Endothelial cell of umbilical vein (primary cell): ENCODE measurements at regions not wholly inside any gene's neighbourhood (a gene's known extent, or its start where the extent isn't known, plus 50 kb on each side); places are given as distances from the start of the nearest gene placed in this dataset. TPM values are rescaled to one million over a fixed set of nuclear protein-coding genes. Genes with fewer than 3 reads are reported as not detected.

Source experiments
- BruUV-seq: library from RNA; stranded (reverse); fragments of 400-500 nt; replicated peaks from 2 replicates; lab custom pipeline; 2021; lab: Mats Ljungman, UMichigan
- CTCF ChIA-PET: fragments of 300-600, 350-600 bp; sonication (Branson Sonifier 250); formaldehyde crosslinking; loops from one replicate; lab custom pipeline; 2021; ENCODE audit warnings: antibody characterized with exemption, inconsistent platforms; lab: Charles Lee
- POLR2A ChIA-PET: fragments of 300-600, 350-600 bp; sonication (Branson Sonifier 250); formaldehyde crosslinking; loops from one replicate; lab custom pipeline; 2021; ENCODE audit warnings: antibody characterized with exemption, inconsistent platforms; lab: Charles Lee
- DNase-seq: peaks from one replicate; pipeline ENCODE4 v3.0.0-alpha.2; 2011; ENCODE audit warnings: low read depth, low spot score
- FAIRE-seq: peaks from 2 replicates; lab custom pipeline; 2011; peaks lifted over from hg19 to GRCh38; lab: Jason Lieb, UNC
- H2AFZ ChIP-seq: 2 replicates; pipeline ENCODE4 v1.6.0; 2012; ENCODE audit warnings: low read depth, low read length, control low read depth, inconsistent platforms
- H3K27ac ChIP-seq: 2 replicates; pipeline ENCODE4 v1.5.1; 2011; ENCODE audit warnings: low read depth, mild to moderate bottlenecking, control low read depth, low read length, moderate library complexity; ENCODE audit not compliant: insufficient read depth
- H3K27me3 ChIP-seq, 2 experiments: 2 replicates each; pipeline versions ENCODE4 v1.6.0 to v1.6.1; 2011; ENCODE audit warnings: low read length in 2 of 2, mixed read lengths in 1 of 2; ENCODE audit not compliant: control insufficient read depth in 2 of 2, insufficient read depth in 2 of 2
- H3K36me3 ChIP-seq, 2 experiments: 2 replicates in 1 of 2; 3 replicates in 1 of 2; pipeline ENCODE4 v1.5.1; 2011; ENCODE audit warnings: low read length in 2 of 2, mild to moderate bottlenecking in 1 of 2, moderate library complexity in 1 of 2; ENCODE audit not compliant: control insufficient read depth in 2 of 2, insufficient read depth in 2 of 2; ENCODE audit errors: extremely low read depth in 1 of 2
- H3K4me1 ChIP-seq: 3 replicates; pipeline ENCODE4 v1.5.1; 2011; ENCODE audit warnings: mild to moderate bottlenecking, low read length; ENCODE audit not compliant: control insufficient read depth, insufficient read depth; ENCODE audit errors: extremely low read depth
- H3K4me2 ChIP-seq: 2 replicates; pipeline ENCODE4 v1.6.1; 2011; ENCODE audit warnings: low read length, control low read depth, mixed read lengths; ENCODE audit not compliant: insufficient read depth
- H3K4me3 ChIP-seq, 3 experiments: fragments of 200-600 bp in 1 of 3; sonication (generic), shearing (Covaris generic) in 1 of 3; replicated peaks in 1 of 3; 2 replicates each; pipeline ENCODE4 v1.5.1; 2011 to 2016; ENCODE audit warnings: control low read depth in 3 of 3, low read length in 3 of 3, mild to moderate bottlenecking in 2 of 3, inconsistent platforms in 1 of 3, low read depth in 1 of 3, moderate library complexity in 1 of 3; ENCODE audit not compliant: insufficient read depth in 1 of 3
- H3K79me2 ChIP-seq: 2 replicates; pipeline ENCODE4 v1.6.0; 2012; ENCODE audit warnings: low read length, inconsistent platforms; ENCODE audit not compliant: control insufficient read depth, insufficient read depth
- H3K9ac ChIP-seq: replicated peaks from 2 replicates; pipeline ENCODE3; 2011; ENCODE audit warnings: low read length, control low read depth; ENCODE audit not compliant: insufficient read depth; ENCODE audit errors: extremely low read depth
- H3K9me1 ChIP-seq: replicated peaks from 3 replicates; pipeline ENCODE4 v1.6.0; 2011; ENCODE audit warnings: mild to moderate bottlenecking, low read length; ENCODE audit not compliant: control insufficient read depth, insufficient read depth; ENCODE audit errors: extremely low read depth
- H3K9me3 ChIP-seq: replicated peaks from 2 replicates; pipeline ENCODE4 v1.5.1; 2012; ENCODE audit warnings: low read length, inconsistent platforms; ENCODE audit not compliant: control insufficient read depth, insufficient read depth
- H4K20me1 ChIP-seq: replicated peaks from 2 replicates; pipeline ENCODE3; 2011; ENCODE audit warnings: mild to moderate bottlenecking, low read length; ENCODE audit not compliant: control insufficient read depth, insufficient read depth; ENCODE audit errors: extremely low read depth
- CTCF ChIP-seq, 2 donors: IDR thresholded peaks; 1 replicate in 1 of 2; 2 replicates in 1 of 2; pipeline ENCODE4 v1.5.1; 2011; ENCODE audit warnings: low read length in 2 of 2, mild to moderate bottlenecking in 2 of 2, moderate library complexity in 2 of 2, control low read depth in 1 of 2, inconsistent platforms in 1 of 2, low read depth in 1 of 2; ENCODE audit not compliant: insufficient read depth in 1 of 2; ENCODE audit errors: extremely low read depth in 1 of 2
- EZH2 ChIP-seq: IDR thresholded peaks from 2 replicates; pipeline ENCODE4 v1.6.1; 2012; ENCODE audit warnings: borderline replicate concordance, low read depth, mild to moderate bottlenecking, moderate library complexity, low read length, inconsistent platforms; ENCODE audit not compliant: severe bottlenecking
- GATA2 ChIP-seq: IDR thresholded peaks from 2 replicates; pipeline ENCODE4 v1.7.0; 2011; ENCODE audit warnings: low read depth, mild to moderate bottlenecking, moderate library complexity, mixed read lengths, low read length; ENCODE audit not compliant: insufficient read length, insufficient read depth
- JUN ChIP-seq: IDR thresholded peaks from 2 replicates; pipeline ENCODE4 v1.6.1; 2011; ENCODE audit warnings: borderline replicate concordance, low read depth; ENCODE audit not compliant: insufficient read length, insufficient read depth
- MAX ChIP-seq: IDR thresholded peaks from 2 replicates; pipeline ENCODE4 v1.6.1; 2011; ENCODE audit not compliant: insufficient read depth, insufficient read length
- MYC ChIP-seq: IDR thresholded peaks from one replicate; pipeline ENCODE4 v1.6.1; 2011; ENCODE audit warnings: mild to moderate bottlenecking, low read depth, low read length
- POLR2A ChIP-seq: IDR thresholded peaks from 2 replicates; pipeline ENCODE4 v1.6.1; 2012; ENCODE audit warnings: low read depth, mild to moderate bottlenecking, control low read depth, low read length
- POLR2AphosphoS5 ChIP-seq: IDR thresholded peaks from 2 replicates; pipeline ENCODE4 v1.6.1; 2012; ENCODE audit warnings: low read depth, mild to moderate bottlenecking, control low read depth, low read length, moderate library complexity; ENCODE audit not compliant: insufficient read depth
- dilution Hi-C: fragments of 300-500 bp; cut with MboI; formaldehyde crosslinking; loops from one replicate; pipeline ENCODE4 v1.15.0; 2019; ENCODE audit warnings: low sequenced_read_pairs; ENCODE audit not compliant: extremely low pct_ligation_motif_present
- intact Hi-C: fragments of 100-400 bp; cut with micrococcal nuclease; formaldehyde crosslinking; loops from one replicate; pipeline ENCODE4 v1.10.0; 2022
- microRNA-seq: library from miRNA; unstranded; fragments of <30 nt; microRNA quantifications from one replicate; pipeline ENCODE4 v1.2.0, GENCODE V29; 2021; ENCODE audit warnings: borderline number of aligned reads, borderline replicate concordance
- small RNA-seq: library from RNA; depleted of rRNA; stranded (forward); fragments of <200 nt; gene quantifications from one replicate; pipeline ENCODE3, GENCODE V24; 2012; ENCODE audit warnings: low replicate concordance, low read depth; ENCODE audit not compliant: insufficient read depth, insufficient read length

- no peaks in the 10 kb centered on the region for H3K36me3 ChIP-seq
- FAIRE-seq (no peak), DNase-seq (no peak)
- H3K4me3 ChIP-seq, result no peak overlapping the region
- no peak overlapping the region for H2AFZ ChIP-seq
- no TSS peak for BruUV-seq
- intact Hi-C loops (no loop called here), dilution Hi-C loops (no loop called here)
- no peak overlapping the region for H3K4me2 ChIP-seq
- H3K4me1 ChIP-seq, result no peaks in the 10 kb centered on the region
- TF ChIP-seq MYC (no peak), CTCF (IDR thresholded peaks at IDR 0.05; ENCODE audit: extremely low read depth in 1 of 2, insufficient read depth in 1 of 2, low read depth in 1 of 2, low read length in 2 of 2) (no peak), GATA2 (no peak), MAX (no peak), POLR2A (no peak), JUN (no peak), POLR2AphosphoS5 (no peak), EZH2 (no peak)
- ChIA-PET CTCF (no interaction called here), POLR2A (no interaction called here)
- no peaks in the 10 kb centered on the region for H3K27me3 ChIP-seq
- H4K20me1 ChIP-seq, result no peaks in the 10 kb centered on the region
- H3K79me2 ChIP-seq, result no peaks in the 10 kb centered on the region
- no peaks in the 10 kb centered on the region for H3K9me3 ChIP-seq
- no peak overlapping the region for H3K27ac ChIP-seq
- H3K9me1 ChIP-seq, result no peaks in the 10 kb centered on the region
- H3K9ac ChIP-seq, result no peak overlapping the region
Measured at GRCh38 chr6:90637320-90637719, 50.4 kb upstream of the MAP3K7 start.

Small RNA genes lying in the stretch of these regions (microRNA-seq; reads per million reads assigned to microRNA genes)
- not detected for gene MIR4643

Small RNA genes lying in the stretch of these regions (small RNA-seq; reads per million reads assigned to genes)
- gene MIR4643, result not detected
- gene MTATP6P25, result not detected
- not detected for gene MTCO1P56
- not detected for gene MTND4LP19
- not detected for gene RF00012
- gene RN7SL415P, result not detected
